HG02642 (cell line): ENCODE measurements at regions not wholly inside any gene's neighbourhood (a gene's known extent, or its start where the extent isn't known, plus 50 kb on each side); places are given as distances from the start of the nearest gene placed in this dataset.

Experiments used
- ATAC-seq: cut with Tn5 transposase; IDR thresholded peaks from one replicate; pipeline ENCODE4 v1.9.1; 2021; ENCODE audit warnings: mild to moderate bottlenecking; ENCODE audit not compliant: unreplicated experiment, poor library complexity

GRCh38 chr5:158384535-158385481 is 525.9 kb upstream of the CLINT1 start:
- ATAC-seq, result no peak

- no peak for ATAC-seq
These were observed 524.5 kb upstream of the CLINT1 start for GRCh38 chr5:158383486-158383885.

DNA sequence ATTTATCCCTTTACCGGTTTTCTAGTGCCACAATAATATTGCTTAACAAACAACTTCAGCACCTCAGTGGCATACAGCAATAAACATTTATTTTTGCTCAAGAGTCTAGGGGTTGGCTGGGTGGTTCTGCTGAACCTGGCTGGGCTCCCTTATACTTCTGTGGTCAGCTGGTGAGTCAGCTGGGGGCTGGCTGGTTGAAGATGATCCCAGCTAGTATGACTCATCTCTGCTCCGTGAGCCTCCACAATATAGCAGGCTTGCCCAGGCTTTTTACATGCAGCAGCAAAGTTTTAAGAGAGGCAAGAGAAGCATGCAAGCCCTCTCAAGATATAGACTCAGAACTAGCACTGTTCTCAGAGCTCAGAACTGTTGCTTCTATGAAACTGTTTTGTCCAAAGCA is 523.5 kb upstream of the CLINT1 start:
- peak; percentile 85 for ATAC-seq

DNA sequence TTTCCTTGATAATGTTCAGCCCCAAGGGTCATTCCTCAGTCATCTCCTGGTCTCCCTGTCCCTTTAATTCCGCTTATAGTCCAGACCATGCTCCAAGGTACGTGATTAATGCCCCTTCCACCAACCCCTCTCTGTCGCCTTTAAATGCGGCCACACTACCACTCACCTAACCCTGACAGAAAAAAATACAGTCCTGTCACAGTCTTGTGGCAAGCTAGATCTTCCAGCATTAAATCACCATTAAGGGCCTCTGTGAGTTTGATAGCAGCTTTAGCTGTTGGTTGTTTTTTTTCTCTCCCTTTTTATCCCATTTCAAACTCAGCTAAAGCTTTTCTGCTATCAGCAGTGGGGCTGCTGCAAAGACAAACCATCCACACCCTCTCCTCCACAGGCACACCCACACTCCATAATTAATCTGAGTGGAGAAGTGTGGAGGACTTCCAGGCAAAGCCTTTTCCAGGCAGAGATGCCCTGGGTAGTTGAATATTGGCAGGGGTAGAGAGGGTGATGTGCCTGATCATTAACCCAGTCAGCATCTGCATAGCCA is 522.7 kb upstream of the CLINT1 start:
- ATAC-seq, result no peak

- no peak for ATAC-seq
These were observed 521.7 kb upstream of the CLINT1 start for GRCh38 chr5:158380661-158381060.

GRCh38 chr5:158378931-158379330 is 520.0 kb upstream of the CLINT1 start:
- ATAC-seq, result no peak

- no peak for ATAC-seq
These were observed 517.7 kb upstream of the CLINT1 start for GRCh38 chr5:158376679-158377078.

DNA sequence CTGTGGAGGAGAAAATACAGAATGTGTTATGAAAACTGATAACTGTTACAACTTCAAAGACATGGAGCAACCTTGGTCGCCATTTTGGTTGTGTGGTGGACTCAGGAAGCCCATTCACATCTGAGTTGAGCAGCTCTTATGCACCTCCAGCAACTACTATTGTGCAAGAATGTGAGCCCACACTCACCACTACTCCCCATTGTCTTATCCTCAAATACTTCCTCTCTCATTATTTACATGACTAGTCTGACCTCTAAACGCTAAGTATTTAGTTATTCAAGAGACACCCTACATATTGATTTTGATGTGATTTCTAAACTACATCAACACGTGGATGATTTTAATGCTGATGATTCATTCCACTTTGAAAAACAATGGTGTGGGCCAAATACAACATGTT is 516.6 kb upstream of the CLINT1 start:
- no peak for ATAC-seq

- no peak for ATAC-seq
These were observed 514.9 kb upstream of the CLINT1 start for GRCh38 chr5:158373608-158374395.

DNA sequence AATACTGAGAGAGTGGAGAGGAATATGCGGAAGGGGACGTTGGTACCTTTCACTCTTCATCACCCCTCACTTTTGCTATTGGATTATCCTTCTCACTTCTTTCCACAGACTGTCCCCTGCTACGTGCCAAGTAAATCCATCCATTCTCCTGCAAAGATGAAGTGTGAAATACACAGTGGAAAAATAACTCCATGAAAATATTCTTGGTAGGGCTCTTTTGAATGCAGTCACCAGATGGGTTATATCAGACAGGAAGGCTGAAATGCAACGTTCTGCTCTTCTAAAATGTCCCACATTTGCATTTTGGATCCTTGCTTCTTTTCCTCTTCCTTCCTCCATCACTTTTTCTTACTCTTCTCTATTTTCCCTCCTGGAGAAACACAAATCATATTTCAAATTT is 510.3 kb upstream of the CLINT1 start:
- ATAC-seq, result no peak

GRCh38 chr5:158368686-158369085 is 509.7 kb upstream of the CLINT1 start:
- no peak for ATAC-seq

DNA sequence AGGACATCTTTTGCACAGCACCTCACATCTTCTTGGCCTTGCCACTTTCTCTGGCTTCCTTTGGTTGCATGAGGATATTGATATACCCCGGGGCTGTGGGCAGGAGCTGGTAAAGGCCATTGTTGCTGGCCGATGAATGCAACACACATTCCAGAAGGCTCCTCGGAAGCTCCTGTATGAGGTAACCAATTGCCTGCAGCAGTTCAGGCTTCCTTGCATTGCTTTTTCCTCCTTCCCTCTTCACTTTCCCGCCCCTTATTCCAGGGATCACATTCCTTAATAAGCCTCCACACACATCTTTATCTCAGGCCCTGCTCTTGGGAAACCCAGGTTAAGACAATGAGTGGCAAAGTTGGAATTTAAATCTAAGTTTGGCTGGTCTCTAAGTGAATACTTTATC is 505.4 kb upstream of the CLINT1 start:
- ATAC-seq, result no peak

DNA sequence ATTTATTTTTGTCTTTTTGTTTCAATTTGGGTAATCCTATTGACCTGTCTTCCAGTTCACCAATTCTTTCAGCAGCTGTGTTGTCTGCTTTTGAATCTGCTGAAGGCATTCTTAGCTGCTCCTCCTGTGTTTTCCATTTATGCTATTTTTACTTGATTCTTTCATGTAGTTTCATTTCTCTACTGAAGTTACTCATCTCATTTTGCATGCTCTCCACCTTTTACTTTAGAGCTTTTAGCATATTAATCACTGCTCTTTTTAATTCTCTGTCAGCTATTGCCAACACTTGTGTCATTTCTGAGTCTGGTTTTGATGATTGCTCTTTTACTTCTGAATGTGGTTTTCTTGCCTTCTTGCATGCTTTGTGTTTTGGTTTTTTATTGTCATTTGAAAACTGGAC is 496.0 kb upstream of the CLINT1 start:
- ATAC-seq, result no peak

GRCh38 chr5:158351485-158352125 is 492.7 kb upstream of the CLINT1 start:
- ATAC-seq, result no peak

GRCh38 chr5:158349987-158350386 is 491.0 kb upstream of the CLINT1 start:
- ATAC-seq, result no peak

DNA sequence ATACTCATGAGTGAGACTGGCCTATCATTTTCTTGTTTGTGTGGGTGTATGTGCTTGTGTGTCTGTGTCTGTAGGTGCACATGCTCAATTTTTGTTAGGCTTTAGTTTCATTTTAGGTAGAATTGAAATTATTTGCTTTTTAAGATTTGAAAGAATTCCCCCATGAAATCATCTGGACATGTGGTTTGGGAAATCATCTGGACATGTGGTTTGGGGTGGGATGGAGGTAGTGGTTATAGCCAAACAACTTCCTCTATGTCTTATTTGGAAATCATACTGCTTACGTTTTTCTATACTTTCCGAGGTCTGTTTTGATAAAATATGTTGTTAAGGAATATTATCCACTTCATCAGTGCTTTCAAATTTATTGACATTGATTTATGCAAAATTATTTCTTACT is 485.4 kb upstream of the CLINT1 start:
- no peak for ATAC-seq

DNA sequence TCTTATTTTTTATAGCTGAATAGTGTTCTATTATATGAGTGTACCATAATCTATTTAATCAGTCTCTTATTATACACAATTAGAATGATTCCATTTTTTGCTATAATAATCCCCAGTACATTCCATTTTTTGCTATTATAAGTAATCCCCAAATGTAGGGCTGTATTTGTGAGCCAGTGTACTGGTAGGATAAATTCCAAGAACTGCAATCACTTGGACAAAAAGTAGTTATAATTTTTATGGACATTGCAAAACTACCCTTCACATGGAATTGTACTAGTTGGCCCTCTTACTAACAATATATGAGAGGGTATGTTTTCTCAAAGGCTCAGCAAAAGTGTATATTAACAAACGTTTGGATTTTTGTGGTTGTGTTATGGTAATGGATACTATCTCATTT is 481.7 kb upstream of the CLINT1 start:
- ATAC-seq, result no peak

GRCh38 chr5:158326256-158326655 is 467.3 kb upstream of the CLINT1 start:
- no peak for ATAC-seq

DNA sequence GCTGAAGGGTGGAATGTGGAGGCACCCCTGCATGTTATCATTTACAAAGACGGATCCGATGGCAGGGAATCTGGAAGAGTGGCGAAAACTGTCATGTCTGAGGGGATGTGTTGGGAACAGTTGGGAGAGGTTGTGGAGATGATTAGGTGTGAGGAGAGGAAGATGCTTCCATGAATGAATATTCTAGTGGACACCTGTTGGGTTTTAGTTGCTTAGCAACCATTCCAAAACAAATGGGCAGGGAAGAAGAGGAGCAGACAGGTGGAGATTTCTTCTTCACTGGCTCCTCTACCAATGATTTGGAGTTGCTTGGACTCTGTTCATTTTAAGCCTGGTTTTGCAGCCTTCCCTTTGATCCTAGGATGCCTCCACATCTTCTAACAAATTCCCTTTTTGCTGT is 465.3 kb upstream of the CLINT1 start:
- ATAC-seq, result no peak

GRCh38 chr5:158322620-158323019 is 463.7 kb upstream of the CLINT1 start:
- no peak for ATAC-seq

DNA sequence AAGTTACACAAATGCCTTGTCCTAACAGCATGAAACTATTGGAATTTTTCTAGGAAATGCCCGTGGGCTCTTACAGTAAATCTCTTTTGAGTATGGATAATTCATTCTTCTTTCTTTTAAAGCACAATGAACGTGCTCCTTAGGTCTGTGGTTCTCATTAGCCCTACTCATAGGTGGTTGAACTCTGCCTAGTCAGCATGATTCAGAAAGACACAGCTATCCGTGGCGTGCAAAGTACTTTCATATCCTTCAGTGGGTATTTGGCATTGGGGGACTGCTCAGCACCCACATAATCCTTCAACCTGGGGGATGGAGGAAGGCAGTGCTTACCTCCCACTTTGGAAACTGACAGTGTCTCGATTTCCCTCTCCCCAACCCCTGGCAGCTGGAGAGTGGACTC is 462.0 kb upstream of the CLINT1 start:
- no peak for ATAC-seq
